Keratinocyte (primary cell): ENCODE measurements at regions not wholly inside any gene's neighbourhood (a gene's known extent, or its start where the extent isn't known, plus 50 kb on each side); places are given as distances from the start of the nearest gene placed in this dataset.

Experiments used
- DNase-seq: peaks from one replicate; pipeline ENCODE4 v3.0.0-alpha.2; 2011; ENCODE audit warnings: low read depth, missing footprints, low spot score
- FAIRE-seq: peaks from 2 replicates; lab custom pipeline; 2011; peaks lifted over from hg19 to GRCh38; lab: Jason Lieb, UNC
- H2AFZ ChIP-seq: 2 replicates; pipeline ENCODE4 v1.6.0; 2012; ENCODE audit warnings: low read length, control low read depth, inconsistent platforms; ENCODE audit not compliant: control insufficient read depth
- H3K27ac ChIP-seq: 2 replicates; pipeline ENCODE4 v1.5.1; 2011; ENCODE audit warnings: low read length; ENCODE audit not compliant: control insufficient read depth, insufficient read depth
- H3K27me3 ChIP-seq: 3 replicates; pipeline ENCODE4 v1.6.0; 2011; ENCODE audit warnings: low read length; ENCODE audit not compliant: control insufficient read depth, insufficient read depth; ENCODE audit errors: extremely low read depth
- H3K36me3 ChIP-seq, 2 experiments: 2 replicates in 1 of 2; 3 replicates in 1 of 2; pipeline ENCODE4 v1.5.1; 2011; ENCODE audit warnings: low read length in 2 of 2, mild to moderate bottlenecking in 1 of 2; ENCODE audit not compliant: control insufficient read depth in 2 of 2, insufficient read depth in 2 of 2; ENCODE audit errors: extremely low read depth in 1 of 2
- H3K4me1 ChIP-seq: 3 replicates; pipeline ENCODE4 v1.5.1; 2011; ENCODE audit warnings: low read length; ENCODE audit not compliant: control insufficient read depth, insufficient read depth; ENCODE audit errors: extremely low read depth
- H3K4me2 ChIP-seq: 3 replicates; pipeline ENCODE4 v1.6.0; 2011; ENCODE audit warnings: low read depth, low read length; ENCODE audit not compliant: control insufficient read depth, insufficient read depth; ENCODE audit errors: extremely low read depth
- H3K4me3 ChIP-seq, 3 experiments: fragments of 200-600 bp in 1 of 3; sonication (generic) in 1 of 3; 2 replicates in 2 of 3; 3 replicates in 1 of 3; pipeline ENCODE4 v1.5.1; 2011 to 2016; ENCODE audit warnings: low read length in 3 of 3, mild to moderate bottlenecking in 3 of 3, control low read depth in 2 of 3, inconsistent platforms in 1 of 3, low read depth in 1 of 3, mixed read lengths in 1 of 3, mixed run types in 1 of 3, moderate library complexity in 1 of 3; ENCODE audit not compliant: control insufficient read depth in 2 of 3, insufficient read depth in 2 of 3; ENCODE audit errors: extremely low read depth in 1 of 3
- H3K79me2 ChIP-seq: 2 replicates; pipeline ENCODE4 v1.6.0; 2012; ENCODE audit warnings: low read length; ENCODE audit not compliant: control insufficient read depth, insufficient read depth
- H3K9ac ChIP-seq: 3 replicates; pipeline ENCODE4 v1.6.0; 2011; ENCODE audit warnings: low read length; ENCODE audit not compliant: control insufficient read depth, insufficient read depth; ENCODE audit errors: extremely low read depth
- H3K9me1 ChIP-seq: 3 replicates; pipeline ENCODE4 v1.6.0; 2011; ENCODE audit warnings: low read length; ENCODE audit not compliant: control insufficient read depth, insufficient read depth; ENCODE audit errors: extremely low read depth
- H3K9me3 ChIP-seq: 2 replicates; pipeline ENCODE4 v1.5.1; 2012; ENCODE audit warnings: low read depth, low read length; ENCODE audit not compliant: control insufficient read depth
- H4K20me1 ChIP-seq: 3 replicates; pipeline ENCODE4 v1.6.0; 2011; ENCODE audit warnings: low read length; ENCODE audit not compliant: control insufficient read depth, insufficient read depth; ENCODE audit errors: extremely low read depth
- CTCF ChIP-seq, 3 experiments: IDR thresholded peaks in 1 of 3; conservative IDR thresholded peaks in 1 of 3; optimal IDR thresholded peaks in 1 of 3; 2 replicates in 2 of 3; 3 replicates in 1 of 3; pipeline versions ENCODE3 to v1.5.1; 2011; ENCODE audit warnings: low read length in 3 of 3, mild to moderate bottlenecking in 3 of 3, moderate library complexity in 2 of 3, control low read depth in 1 of 3, inconsistent platforms in 1 of 3; ENCODE audit not compliant: insufficient read depth in 2 of 3; ENCODE audit errors: extremely low read depth in 1 of 3
- EZH2 ChIP-seq: IDR thresholded peaks from one replicate; pipeline ENCODE4 v1.6.1; 2012; ENCODE audit warnings: inconsistent platforms, mild to moderate bottlenecking, low read length, moderate library complexity
- dilution Hi-C: fragments of 300-500 bp; cut with MboI; formaldehyde crosslinking; loops from one replicate; pipeline ENCODE4 v1.7.0; 2020; ENCODE audit warnings: low sequenced_read_pairs; ENCODE audit not compliant: extremely low pct_ligation_motif_present

- FAIRE-seq, result no peak
- H4K20me1 ChIP-seq, result no peaks in the 10 kb centered on the region
- no peak overlapping the region for H3K4me3 ChIP-seq
- dilution Hi-C loops, result no loop called here
- TF ChIP-seq EZH2, result no peak
- no peak for TF ChIP-seq CTCF (optimal IDR thresholded peaks at IDR 0.05 in 1 of 3, IDR thresholded peaks at IDR 0.05 in 1 of 3, conservative IDR thresholded peaks at IDR 0.05 in 1 of 3; ENCODE audit: extremely low read depth in 1 of 3, insufficient read depth in 2 of 3, low read length in 3 of 3)
- H3K4me1 ChIP-seq, result no peaks in the 10 kb centered on the region
- H3K9ac ChIP-seq, result no peak overlapping the region
- H3K4me2 ChIP-seq, result no peak overlapping the region
- no peaks in the 10 kb centered on the region for H3K9me1 ChIP-seq
- H2AFZ ChIP-seq, result no peak overlapping the region
- no peaks in the 10 kb centered on the region for H3K36me3 ChIP-seq
- no peak for DNase-seq
- H3K27ac ChIP-seq, result no peak overlapping the region
- H3K79me2 ChIP-seq, result no peaks in the 10 kb centered on the region
- H3K27me3 ChIP-seq, result no peaks in the 10 kb centered on the region
- H3K9me3 ChIP-seq, result peaks cover 78% of the 10 kb centered on the region
Measured at GRCh38 chr15:20348900-20349773, 192.5 kb downstream of the GOLGA6L6 start.

GRCh38 chr15:20348291-20348899 is 193.2 kb downstream of the GOLGA6L6 start:
- Histone ChIP-seq H2AFZ (no peak overlapping the region), H3K36me3 (no peaks in the 10 kb centered on the region), H3K4me2 (no peak overlapping the region), H3K27ac (no peak overlapping the region), H3K27me3 (no peaks in the 10 kb centered on the region), H4K20me1 (no peaks in the 10 kb centered on the region), H3K9me1 (no peaks in the 10 kb centered on the region), H3K79me2 (no peaks in the 10 kb centered on the region), H3K9me3 (peaks cover 74% of the 10 kb centered on the region), H3K4me3 (no peak overlapping the region), H3K4me1 (no peaks in the 10 kb centered on the region), H3K9ac (no peak overlapping the region)
- FAIRE-seq (no peak), DNase-seq (no peak)
- no peak for TF ChIP-seq EZH2
- TF ChIP-seq CTCF (optimal IDR thresholded peaks at IDR 0.05 in 1 of 3, IDR thresholded peaks at IDR 0.05 in 1 of 3, conservative IDR thresholded peaks at IDR 0.05 in 1 of 3; ENCODE audit: extremely low read depth in 1 of 3, insufficient read depth in 2 of 3, low read length in 3 of 3), result no peak
- dilution Hi-C loops, result no loop called here
